ENCODE measurements at regions not wholly inside any gene's neighbourhood (a gene's known extent, or its start where the extent isn't known, plus 50 kb on each side); places are given as distances from the start of the nearest gene placed in this dataset.
"Not testable (repeated sequence)": the region's sequence is repeated elsewhere in the genome, so short reads cannot be mapped to it uniquely, and the experiment has no call there.

DNA sequence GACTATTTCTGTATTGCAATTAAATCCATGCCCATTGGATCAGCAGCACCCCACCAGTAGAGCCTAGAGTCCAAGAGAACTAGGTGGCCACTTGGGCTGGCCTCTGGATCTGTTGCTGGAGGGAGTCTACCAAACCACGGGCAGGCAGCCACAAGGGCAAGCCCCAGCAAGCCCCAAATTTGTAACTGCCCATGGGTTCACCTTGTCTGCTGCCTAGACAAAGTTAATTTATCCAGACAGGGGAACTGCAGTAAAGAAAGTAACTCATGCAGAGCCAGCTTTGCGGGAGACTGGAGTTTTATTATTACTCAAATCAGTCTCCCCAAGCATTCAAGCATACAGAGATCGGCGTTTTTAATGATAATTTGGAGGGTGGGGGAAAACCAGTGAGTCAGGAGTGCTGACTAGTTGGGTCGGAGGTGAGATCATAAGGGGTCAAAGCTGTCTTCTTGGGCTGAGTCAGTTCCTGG lies 74.0 kb upstream of the TERB2 start:
- Histone ChIP-seq H2AK5ac (ENCODE audit: low read depth, low read length) (no peak overlapping the region), H3K23ac (ENCODE audit: low read depth, low read length, poor library complexity) (no peak overlapping the region), H4K91ac (ENCODE audit: low read depth, low read length, poor library complexity) (no peak overlapping the region), H2BK12ac (ENCODE audit: low read length) (no peak overlapping the region), H4K8ac (ENCODE audit: low read depth, low read length) (no peak overlapping the region), H3K18ac (ENCODE audit: low read length) (no peak overlapping the region), H2BK5ac (ENCODE audit: low read length) (no peak overlapping the region), H3K27ac (replicated peaks; ENCODE audit: low read length) (no peak overlapping the region), H2BK15ac (ENCODE audit: low read length) (no peak overlapping the region), H3K4ac (ENCODE audit: low read length) (no peak overlapping the region), H3K4me1 (ENCODE audit: control insufficient read depth in 2 of 2, insufficient read depth in 1 of 2, low read depth in 1 of 2, low read length in 2 of 2) (no peaks in the 10 kb centered on the region), H3K4me2 (ENCODE audit: insufficient read depth, low read length, poor library complexity, severe bottlenecking) (no peak overlapping the region), H2AFZ (ENCODE audit: low read length) (peak overlapping the region; percentile 42), H3K14ac (ENCODE audit: low read length) (no peak overlapping the region), H2BK120ac (ENCODE audit: low read depth, low read length) (no peak overlapping the region), H3K4me3 (ENCODE audit: low read length in 2 of 2) (no peak overlapping the region), H3K9ac (ENCODE audit: low read depth, low read length, poor library complexity) (no peak overlapping the region), H3K9me3 (replicated peaks in 1 of 2; ENCODE audit: control insufficient read depth in 2 of 2, insufficient read depth in 1 of 2, low read depth in 1 of 2, low read length in 2 of 2) (peaks cover 0 to 3% of the 10 kb centered on the region in 2 donors), H3K36me3 (replicated peaks in 1 of 2; ENCODE audit: control insufficient read depth in 2 of 2, insufficient read depth in 2 of 2, low read length in 2 of 2) (no peaks in the 10 kb centered on the region), H3K27me3 (ENCODE audit: control insufficient read depth in 3 of 3, insufficient read depth in 3 of 3, low read depth in 1 of 3, low read length in 3 of 3) (no peaks in the 10 kb centered on the region), H3K79me1 (ENCODE audit: low read depth, low read length) (no peaks in the 10 kb centered on the region)
- no CpG with 5 or more reads among the region's 5 CpGs for WGBS, 2 donors (ENCODE audit: extremely low coverage in 2 of 2, insufficient read length in 2 of 2, insufficient replicate concordance in 1 of 2)
- DNase-seq (ENCODE audit: low spot score), result no peak

DNA sequence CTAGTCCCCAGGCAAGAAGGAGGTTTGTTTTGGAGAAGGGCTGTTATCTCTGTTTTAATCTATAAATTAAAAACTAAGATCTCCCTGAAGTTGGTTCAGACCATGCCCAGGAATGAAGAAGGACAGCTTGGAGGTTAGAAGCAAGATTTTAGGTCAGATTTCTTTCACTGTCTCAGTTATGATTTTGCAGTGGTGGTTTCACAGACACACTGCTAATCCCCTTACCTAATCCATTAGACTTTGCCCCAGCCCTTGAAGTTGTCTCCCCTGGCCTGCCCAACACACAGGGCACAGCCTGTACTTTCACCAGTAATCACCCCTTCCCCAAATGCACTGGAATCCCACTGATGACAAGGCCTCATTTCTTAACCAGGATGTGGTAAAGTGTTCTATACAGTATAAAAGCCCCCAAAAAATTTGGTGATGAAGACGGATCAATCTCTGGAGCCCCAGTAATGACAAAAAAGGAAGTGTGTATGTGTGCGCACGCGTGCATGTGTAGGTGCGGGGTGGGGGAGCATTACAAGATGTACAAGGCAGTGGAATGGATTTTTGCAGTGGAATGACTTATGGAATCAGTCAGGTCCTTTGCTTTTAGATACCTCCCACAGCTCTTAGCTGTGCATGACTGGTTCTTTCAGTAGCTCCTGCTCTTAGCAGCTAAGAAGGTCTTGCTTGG lies 73.1 kb upstream of the TERB2 start:
- Histone ChIP-seq H2AFZ (ENCODE audit: low read length) (no peak overlapping the region), H3K4me2 (ENCODE audit: insufficient read depth, low read length, poor library complexity, severe bottlenecking) (no peak overlapping the region), H3K36me3 (replicated peaks in 1 of 2; ENCODE audit: control insufficient read depth in 2 of 2, insufficient read depth in 2 of 2, low read length in 2 of 2) (no peaks in the 10 kb centered on the region), H4K91ac (ENCODE audit: low read depth, low read length, poor library complexity) (no peak overlapping the region), H3K4me3 (ENCODE audit: low read length in 2 of 2) (no peak overlapping the region), H4K8ac (ENCODE audit: low read depth, low read length) (no peak overlapping the region), H3K18ac (ENCODE audit: low read length) (no peak overlapping the region), H3K9ac (ENCODE audit: low read depth, low read length, poor library complexity) (no peak overlapping the region), H3K27me3 (ENCODE audit: control insufficient read depth in 3 of 3, insufficient read depth in 3 of 3, low read depth in 1 of 3, low read length in 3 of 3) (no peaks in the 10 kb centered on the region), H2BK120ac (ENCODE audit: low read depth, low read length) (no peak overlapping the region), H3K4ac (ENCODE audit: low read length) (no peak overlapping the region), H3K4me1 (ENCODE audit: control insufficient read depth in 2 of 2, insufficient read depth in 1 of 2, low read depth in 1 of 2, low read length in 2 of 2) (no peaks in the 10 kb centered on the region), H3K27ac (replicated peaks; ENCODE audit: low read length) (no peak overlapping the region), H3K23ac (ENCODE audit: low read depth, low read length, poor library complexity) (no peak overlapping the region), H2BK12ac (ENCODE audit: low read length) (no peak overlapping the region), H2BK5ac (ENCODE audit: low read length) (no peak overlapping the region), H3K79me1 (ENCODE audit: low read depth, low read length) (no peaks in the 10 kb centered on the region), H2AK5ac (ENCODE audit: low read depth, low read length) (no peak overlapping the region), H3K14ac (ENCODE audit: low read length) (peak overlapping the region; percentile 56), H2BK15ac (ENCODE audit: low read length) (no peak overlapping the region), H3K9me3 (replicated peaks in 1 of 2; ENCODE audit: control insufficient read depth in 2 of 2, insufficient read depth in 1 of 2, low read depth in 1 of 2, low read length in 2 of 2) (peaks cover 0 to 3% of the 10 kb centered on the region in 2 donors)
- no CpG with 5 or more reads among the region's 5 CpGs for WGBS, 2 donors (ENCODE audit: extremely low coverage in 2 of 2, insufficient read length in 2 of 2, insufficient replicate concordance in 1 of 2)
- no peak for DNase-seq (ENCODE audit: low spot score)

GRCh38 chr15:44898890-44899651 lies 57.4 kb upstream of the TERB2 start:
- not testable (repeated sequence) for H3K27ac ChIP-seq (replicated peaks; ENCODE audit: low read length); H3K18ac ChIP-seq (ENCODE audit: low read length); H2BK120ac ChIP-seq (ENCODE audit: low read depth, low read length); H4K8ac ChIP-seq (ENCODE audit: low read depth, low read length); H3K14ac ChIP-seq (ENCODE audit: low read length); H3K9me3 ChIP-seq (replicated peaks in 1 of 2; ENCODE audit: control insufficient read depth in 2 of 2, insufficient read depth in 1 of 2, low read depth in 1 of 2, low read length in 2 of 2); H2AFZ ChIP-seq (ENCODE audit: low read length); H3K27me3 ChIP-seq (ENCODE audit: control insufficient read depth in 3 of 3, insufficient read depth in 3 of 3, low read depth in 1 of 3, low read length in 3 of 3); DNase-seq (ENCODE audit: low spot score); H3K4ac ChIP-seq (ENCODE audit: low read length); H3K9ac ChIP-seq (ENCODE audit: low read depth, low read length, poor library complexity); H3K4me2 ChIP-seq (ENCODE audit: insufficient read depth, low read length, poor library complexity, severe bottlenecking); H2BK12ac ChIP-seq (ENCODE audit: low read length); H3K23ac ChIP-seq (ENCODE audit: low read depth, low read length, poor library complexity); H2AK5ac ChIP-seq (ENCODE audit: low read depth, low read length); H2BK5ac ChIP-seq (ENCODE audit: low read length); H3K79me1 ChIP-seq (ENCODE audit: low read depth, low read length); H4K91ac ChIP-seq (ENCODE audit: low read depth, low read length, poor library complexity); H2BK15ac ChIP-seq (ENCODE audit: low read length); H3K4me3 ChIP-seq (ENCODE audit: low read length in 2 of 2); H3K4me1 ChIP-seq (ENCODE audit: control insufficient read depth in 2 of 2, insufficient read depth in 1 of 2, low read depth in 1 of 2, low read length in 2 of 2); H3K36me3 ChIP-seq (replicated peaks in 1 of 2; ENCODE audit: control insufficient read depth in 2 of 2, insufficient read depth in 2 of 2, low read length in 2 of 2)
- WGBS, 2 donors (ENCODE audit: extremely low coverage in 2 of 2, insufficient read length in 2 of 2, insufficient replicate concordance in 1 of 2), result no CpG with 5 or more reads among the region's 4 CpGs

DNA sequence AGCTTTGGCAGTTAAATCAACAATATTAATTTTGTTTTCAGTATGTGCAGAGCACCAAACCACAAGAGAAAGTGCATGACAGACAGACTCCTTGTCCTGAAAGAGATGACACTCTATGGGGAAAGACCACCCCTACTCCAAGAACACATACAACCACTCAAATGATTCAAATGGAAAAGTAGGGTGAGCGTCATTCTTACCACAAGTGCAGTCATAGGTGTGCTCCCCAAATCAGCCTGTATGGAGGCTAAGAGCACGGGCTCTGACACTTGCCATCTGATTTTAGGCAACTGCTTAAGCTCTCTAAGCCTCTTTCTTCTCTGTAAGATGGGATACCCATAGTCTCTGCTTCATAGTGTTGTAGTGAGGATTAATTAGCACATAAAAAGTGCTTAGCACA lies 56.7 kb upstream of the TERB2 start:
- not testable (repeated sequence) for H3K27me3 ChIP-seq (ENCODE audit: control insufficient read depth in 3 of 3, insufficient read depth in 3 of 3, low read depth in 1 of 3, low read length in 3 of 3); H3K18ac ChIP-seq (ENCODE audit: low read length); H4K91ac ChIP-seq (ENCODE audit: low read depth, low read length, poor library complexity); H3K27ac ChIP-seq (replicated peaks; ENCODE audit: low read length); H3K9me3 ChIP-seq (replicated peaks in 1 of 2; ENCODE audit: control insufficient read depth in 2 of 2, insufficient read depth in 1 of 2, low read depth in 1 of 2, low read length in 2 of 2); H3K4me3 ChIP-seq (ENCODE audit: low read length in 2 of 2); H2BK15ac ChIP-seq (ENCODE audit: low read length); H3K23ac ChIP-seq (ENCODE audit: low read depth, low read length, poor library complexity); H3K79me1 ChIP-seq (ENCODE audit: low read depth, low read length); H2BK12ac ChIP-seq (ENCODE audit: low read length); H3K9ac ChIP-seq (ENCODE audit: low read depth, low read length, poor library complexity); DNase-seq (ENCODE audit: low spot score); H3K14ac ChIP-seq (ENCODE audit: low read length); H4K8ac ChIP-seq (ENCODE audit: low read depth, low read length); H3K4ac ChIP-seq (ENCODE audit: low read length); H3K4me2 ChIP-seq (ENCODE audit: insufficient read depth, low read length, poor library complexity, severe bottlenecking); H2AFZ ChIP-seq (ENCODE audit: low read length); H3K4me1 ChIP-seq (ENCODE audit: control insufficient read depth in 2 of 2, insufficient read depth in 1 of 2, low read depth in 1 of 2, low read length in 2 of 2); H2BK5ac ChIP-seq (ENCODE audit: low read length); H2AK5ac ChIP-seq (ENCODE audit: low read depth, low read length); H3K36me3 ChIP-seq (replicated peaks in 1 of 2; ENCODE audit: control insufficient read depth in 2 of 2, insufficient read depth in 2 of 2, low read length in 2 of 2); H2BK120ac ChIP-seq (ENCODE audit: low read depth, low read length)
- no CpG with 5 or more reads among the region's 2 CpGs for WGBS, 2 donors (ENCODE audit: extremely low coverage in 2 of 2, insufficient read length in 2 of 2, insufficient replicate concordance in 1 of 2)

All from neuronal stem cell (in vitro differentiated cells).